RWPE2 (cell line): ENCODE measurements at regions not wholly inside any gene's neighbourhood (a gene's known extent, or its start where the extent isn't known, plus 50 kb on each side); places are given as distances from the start of the nearest gene placed in this dataset.

Source experiments
- ATAC-seq: fragments of 200-7000 bp; cut with Tn5 transposase; 3 replicates; pipeline ENCODE4 v1.9.1; 2021; ENCODE audit warnings: low read depth
- DNase-seq: peaks from one replicate; pipeline ENCODE4 v3.0.0-alpha.2; 2020; ENCODE audit warnings: low spot score
- H3K27ac ChIP-seq: fragments of 450-650 bp; 2 replicates; pipeline ENCODE4 v1.5.1; 2017; ENCODE audit warnings: mild to moderate bottlenecking; ENCODE audit not compliant: poor library complexity, severe bottlenecking
- H3K27me3 ChIP-seq: fragments of 250-450 bp; sonication (Bioruptor Pico); 2 replicates; pipeline ENCODE4 v1.5.1; 2021; ENCODE audit warnings: mild to moderate bottlenecking, moderate library complexity; ENCODE audit not compliant: insufficient read depth, poor library complexity, severe bottlenecking
- H3K36me3 ChIP-seq: fragments of 250-450 bp; sonication (Bioruptor Pico); 2 replicates; pipeline ENCODE4 v1.5.1; 2020; ENCODE audit warnings: low read depth, mild to moderate bottlenecking, moderate library complexity
- H3K4me1 ChIP-seq: fragments of 250-450 bp; sonication (Bioruptor Pico); 2 replicates; pipeline ENCODE4 v1.5.1; 2021; ENCODE audit warnings: mild to moderate bottlenecking, moderate library complexity; ENCODE audit not compliant: insufficient read depth, poor library complexity, severe bottlenecking
- H3K4me3 ChIP-seq: fragments of 250-450 bp; sonication (Bioruptor Pico); 2 replicates; pipeline ENCODE4 v1.5.1; 2021; ENCODE audit warnings: mild to moderate bottlenecking, moderate library complexity; ENCODE audit not compliant: severe bottlenecking
- H3K9me3 ChIP-seq: fragments of 250-450 bp; sonication (Bioruptor Pico); 2 replicates; pipeline ENCODE4 v1.5.1; 2021; ENCODE audit warnings: mild to moderate bottlenecking, moderate library complexity; ENCODE audit not compliant: severe bottlenecking
- CTCF ChIP-seq: fragments of 450-650 bp; IDR thresholded peaks from one replicate; pipeline ENCODE4 v1.5.1; 2017; ENCODE audit warnings: mild to moderate bottlenecking, moderate library complexity; ENCODE audit not compliant: poor library complexity, severe bottlenecking

- no peak for ATAC-seq
Measured at GRCh38 chr13:99813336-99814095, 158.1 kb downstream of the ZIC5 start.

GRCh38 chr13:99812625-99813024 lies 158.9 kb downstream of the ZIC5 start:
- no peaks in the 10 kb centered on the region for H3K9me3 ChIP-seq
- peak; percentile 96 for ATAC-seq
- DNase-seq: no peak
- H3K36me3 ChIP-seq: no peaks in the 10 kb centered on the region
- no peak overlapping the region for H3K4me3 ChIP-seq
- peaks cover 14% of the 10 kb centered on the region for H3K4me1 ChIP-seq
- H3K27me3 ChIP-seq: no peaks in the 10 kb centered on the region
- peak overlapping the region; percentile 17 for H3K27ac ChIP-seq
- no peak for TF ChIP-seq CTCF

More at GRCh38 chr13:99813336-99814095, 158.1 kb downstream of the ZIC5 start:
- DNase-seq: no peak
- no peaks in the 10 kb centered on the region for H3K36me3 ChIP-seq
- no peak for TF ChIP-seq CTCF
- H3K4me1 ChIP-seq: peaks cover 14% of the 10 kb centered on the region
- no peak overlapping the region for H3K4me3 ChIP-seq
- H3K9me3 ChIP-seq: no peaks in the 10 kb centered on the region
- H3K27me3 ChIP-seq: no peaks in the 10 kb centered on the region
- H3K27ac ChIP-seq: peak overlapping the region; percentile 17

GRCh38 chr13:99811067-99811700 lies 160.4 kb downstream of the ZIC5 start:
- H3K4me3 ChIP-seq: no peak overlapping the region
- TF ChIP-seq CTCF: no peak
- no peaks in the 10 kb centered on the region for H3K36me3 ChIP-seq
- no peaks in the 10 kb centered on the region for H3K27me3 ChIP-seq
- peaks cover 14% of the 10 kb centered on the region for H3K4me1 ChIP-seq
- no peak overlapping the region for H3K27ac ChIP-seq
- DNase-seq: no peak
- ATAC-seq: no peak
- H3K9me3 ChIP-seq: no peaks in the 10 kb centered on the region

- Histone ChIP-seq H3K4me3 (no peak overlapping the region), H3K9me3 (no peaks in the 10 kb centered on the region), H3K4me1 (peaks cover 14% of the 10 kb centered on the region), H3K36me3 (no peaks in the 10 kb centered on the region), H3K27ac (no peak overlapping the region), H3K27me3 (no peaks in the 10 kb centered on the region)
- DNase-seq (no peak), ATAC-seq (no peak)
- TF ChIP-seq CTCF: no peak
Measured at GRCh38 chr13:99809926-99810325, 161.6 kb downstream of the ZIC5 start.

GRCh38 chr13:99809496-99809895 lies 162.1 kb downstream of the ZIC5 start:
- no peak for ATAC-seq
- no peak overlapping the region for H3K4me3 ChIP-seq
- H3K9me3 ChIP-seq: no peaks in the 10 kb centered on the region
- no peak for DNase-seq
- H3K27ac ChIP-seq: no peak overlapping the region
- no peak for TF ChIP-seq CTCF
- no peaks in the 10 kb centered on the region for H3K27me3 ChIP-seq
- no peaks in the 10 kb centered on the region for H3K36me3 ChIP-seq
- peaks cover 14% of the 10 kb centered on the region for H3K4me1 ChIP-seq
